ENCODE measurements at regions not wholly inside any gene's neighbourhood (a gene's known extent, or its start where the extent isn't known, plus 50 kb on each side); places are given as distances from the start of the nearest gene placed in this dataset.
"Not testable (repeated sequence)": the region's sequence is repeated elsewhere in the genome, so short reads cannot be mapped to it uniquely, and the experiment has no call there.

DNA sequence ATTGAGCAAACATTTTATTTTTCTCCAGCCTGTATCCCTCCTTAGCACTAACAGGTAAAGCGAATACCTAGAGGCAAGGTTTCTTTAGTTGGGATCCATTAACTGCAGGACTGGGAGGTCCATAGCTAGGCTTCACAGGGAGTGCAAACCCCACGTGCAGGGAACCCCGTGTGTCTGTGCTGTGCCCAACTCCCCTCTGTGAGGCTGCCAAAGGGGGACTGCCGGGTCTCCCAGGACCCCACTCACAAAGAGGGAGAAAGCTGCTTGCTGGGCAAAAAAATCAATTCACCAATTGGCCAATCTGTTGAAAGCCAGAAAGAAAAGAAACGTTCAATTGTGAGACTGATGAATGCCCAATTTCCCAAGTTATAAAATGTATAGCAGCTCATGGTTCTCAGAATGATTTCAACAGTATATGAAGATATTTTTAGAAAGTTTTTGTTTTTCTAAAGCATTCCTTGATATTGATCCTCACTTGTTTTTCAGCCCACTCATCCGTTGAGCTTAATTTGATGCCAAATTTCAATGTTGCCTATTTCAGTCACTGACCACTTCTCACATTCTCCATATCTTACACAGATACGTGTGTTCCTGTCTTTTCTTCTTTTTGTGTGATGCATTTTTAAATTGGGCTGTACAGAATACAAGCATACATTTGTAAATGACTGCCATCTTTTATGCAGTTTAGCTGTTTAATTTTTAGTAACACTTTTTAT lies 202.7 kb upstream of the PRSS58 start:
- no peak for DNase-seq

DNA sequence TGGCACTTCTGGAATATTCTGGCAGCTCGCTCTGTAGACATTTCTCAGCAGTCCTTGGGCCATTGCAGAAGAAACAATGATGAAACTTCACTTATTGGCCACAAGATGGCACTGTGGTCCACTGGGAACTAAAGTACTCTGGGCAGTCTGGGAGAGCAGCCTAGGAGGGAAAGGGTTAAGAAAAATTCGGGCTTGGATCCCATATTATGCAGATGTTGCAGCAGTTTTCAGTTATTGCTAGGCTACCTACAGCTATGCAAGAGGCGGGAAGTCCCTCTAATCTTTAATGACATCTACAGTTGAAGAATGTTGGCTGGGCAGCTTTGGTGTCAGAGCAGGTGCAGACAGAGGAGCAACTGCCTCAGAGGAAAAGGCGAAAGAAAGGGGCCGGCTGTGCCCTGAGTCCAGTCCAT lies 201.7 kb upstream of the PRSS58 start:
- no peak for DNase-seq

DNA sequence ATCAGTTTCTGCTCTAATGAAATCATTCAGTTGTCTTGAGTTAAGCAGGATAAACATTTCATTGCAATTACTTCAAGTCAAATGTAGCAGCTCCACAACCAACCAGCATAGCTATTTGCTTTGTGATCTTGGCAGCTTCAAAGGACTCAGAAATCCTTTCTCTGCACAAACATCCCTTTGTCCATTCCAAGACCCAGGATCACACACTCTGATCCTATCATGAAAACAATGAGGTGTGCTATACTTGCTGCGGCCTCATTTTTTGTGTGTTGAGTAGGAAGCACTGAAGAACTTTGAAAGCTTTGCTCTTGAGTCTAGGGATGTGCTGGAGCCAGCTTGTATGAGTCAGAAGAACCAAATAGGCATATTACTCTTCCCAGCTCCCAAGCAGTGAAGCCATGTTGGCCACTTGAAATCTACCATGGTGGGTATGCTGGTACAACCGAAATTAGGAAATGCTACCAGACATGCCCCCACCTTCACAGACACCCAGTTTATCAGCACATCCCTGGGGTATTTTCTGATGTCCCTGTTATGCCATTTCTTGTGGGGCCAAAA lies 199.4 kb upstream of the PRSS58 start:
- no peak for DNase-seq

DNA sequence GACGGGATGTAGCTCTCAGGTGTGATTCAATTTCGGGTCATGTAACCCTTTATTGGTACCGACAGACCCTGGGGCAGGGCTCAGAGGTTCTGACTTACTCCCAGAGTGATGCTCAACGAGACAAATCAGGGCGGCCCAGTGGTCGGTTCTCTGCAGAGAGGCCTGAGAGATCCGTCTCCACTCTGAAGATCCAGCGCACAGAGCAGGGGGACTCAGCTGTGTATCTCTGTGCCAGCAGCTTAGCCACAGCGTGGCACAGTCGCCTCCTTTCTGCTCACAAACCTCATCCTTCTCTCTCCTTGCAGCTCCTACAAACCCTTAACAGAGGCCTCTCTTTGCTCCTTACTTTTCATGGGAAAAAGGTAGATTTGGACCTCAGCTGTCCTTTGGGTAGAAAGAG lies 197.5 kb upstream of the PRSS58 start:
- no peak for DNase-seq

DNA sequence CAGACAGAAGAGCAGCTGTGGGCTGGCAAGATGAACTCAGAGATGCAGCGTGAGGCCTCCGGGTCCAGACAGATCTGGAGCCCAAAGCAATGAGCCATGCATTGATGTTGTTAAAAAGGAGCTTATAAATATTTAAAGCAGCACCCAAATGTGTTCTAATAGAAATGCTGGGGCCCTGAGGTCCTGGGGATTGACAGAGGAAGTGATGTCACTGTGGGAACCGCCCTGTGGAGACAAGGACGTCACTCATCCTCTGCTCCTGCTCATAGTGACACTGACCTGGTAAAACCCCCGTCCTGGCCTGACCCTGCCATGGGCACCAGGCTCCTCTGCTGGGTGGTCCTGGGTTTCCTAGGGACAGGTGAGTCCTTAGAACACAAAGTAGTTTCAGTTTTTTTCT lies 197.0 kb upstream of the PRSS58 start:
- no peak for DNase-seq

DNA sequence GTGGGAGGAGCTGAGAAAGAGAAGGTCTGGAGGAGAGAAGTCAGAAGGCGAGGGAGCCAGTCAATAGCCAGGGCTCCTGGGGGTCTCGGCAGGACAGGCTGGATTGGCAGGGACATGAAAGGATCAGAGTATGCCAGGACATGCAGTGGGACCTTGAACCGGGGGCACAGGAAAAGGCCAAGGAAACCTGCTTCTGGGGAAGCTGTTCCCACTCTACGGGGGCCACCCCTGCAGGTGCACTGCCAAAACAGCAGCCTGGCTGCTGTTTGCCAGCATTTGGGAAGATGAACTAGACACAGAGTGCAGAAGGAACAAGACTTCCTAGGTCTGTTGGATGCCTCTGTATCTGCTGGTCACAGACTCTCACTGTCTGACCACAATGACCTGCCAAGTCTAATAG lies 194.9 kb upstream of the PRSS58 start:
- DNase-seq, result no peak

DNA sequence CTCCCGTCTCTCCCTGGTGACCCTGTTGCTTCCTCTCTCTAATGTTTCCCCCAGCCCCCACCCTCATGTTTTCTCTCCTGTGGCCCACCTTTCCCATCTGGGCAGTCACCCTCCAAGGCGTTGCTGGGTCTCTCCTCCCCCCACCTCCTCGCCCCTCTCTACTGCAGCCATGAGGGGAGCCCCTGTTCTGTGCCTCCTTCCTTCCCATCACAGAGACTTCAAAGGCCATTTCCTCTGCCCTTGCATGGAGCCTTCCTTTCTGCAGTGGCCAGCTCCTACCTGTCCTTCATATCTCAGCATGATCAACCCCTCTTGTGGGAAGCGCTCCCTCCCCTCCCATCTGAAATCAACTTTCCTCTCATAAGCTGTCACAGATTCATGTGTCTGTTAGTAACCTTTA lies 194.0 kb upstream of the PRSS58 start:
- no peak for DNase-seq

DNA sequence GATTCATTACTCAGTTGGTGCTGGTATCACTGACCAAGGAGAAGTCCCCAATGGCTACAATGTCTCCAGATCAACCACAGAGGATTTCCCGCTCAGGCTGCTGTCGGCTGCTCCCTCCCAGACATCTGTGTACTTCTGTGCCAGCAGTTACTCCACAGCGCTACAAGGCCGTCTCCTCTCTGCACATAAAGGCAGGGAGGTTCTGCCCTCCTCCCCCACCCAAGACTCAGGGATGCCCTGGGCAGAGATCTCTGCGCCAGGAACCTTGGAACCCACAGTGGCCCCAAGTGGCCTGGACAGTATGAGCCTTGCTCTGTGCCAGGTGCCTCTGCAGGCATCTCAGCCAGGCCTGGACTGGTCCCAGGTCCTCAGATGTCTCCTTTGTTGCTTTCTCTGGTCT lies 193.4 kb upstream of the PRSS58 start:
- no peak for DNase-seq

DNA sequence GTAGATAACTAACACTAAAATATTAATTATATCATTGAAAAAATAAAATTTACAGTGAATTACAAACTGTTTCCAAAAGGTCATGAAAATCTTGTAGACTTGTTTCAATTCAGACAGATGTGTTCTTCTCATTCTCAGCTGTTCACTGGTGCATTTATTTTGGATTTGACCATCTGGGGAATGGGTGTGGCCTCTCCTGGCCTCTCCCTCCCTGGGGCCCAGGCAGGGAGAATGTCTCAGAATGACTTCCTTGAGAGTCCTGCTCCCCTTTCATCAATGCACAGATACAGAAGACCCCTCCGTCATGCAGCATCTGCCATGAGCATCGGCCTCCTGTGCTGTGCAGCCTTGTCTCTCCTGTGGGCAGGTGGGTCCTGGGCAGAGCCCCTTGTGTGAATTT lies 192.8 kb upstream of the PRSS58 start:
- DNase-seq, result no peak

DNA sequence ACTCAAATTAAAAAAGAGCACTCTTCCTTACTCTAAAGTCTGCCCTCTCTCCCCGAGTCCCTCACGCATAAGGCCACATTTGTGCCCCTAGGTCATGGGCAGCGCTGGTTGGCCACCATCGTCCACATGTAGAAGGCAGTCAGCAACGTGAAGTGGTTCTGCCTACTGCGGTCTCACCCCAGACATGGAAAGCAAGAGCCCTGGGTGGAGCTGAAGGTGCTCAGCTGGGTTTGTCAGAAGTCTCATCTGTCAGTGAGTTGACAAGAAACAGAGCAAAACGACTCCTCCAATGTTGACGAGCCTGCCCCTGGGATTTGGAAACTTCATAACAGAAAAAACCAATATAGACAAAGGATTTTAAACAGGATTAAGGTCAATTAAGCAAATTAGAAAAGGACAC lies 192.3 kb upstream of the PRSS58 start:
- no peak for DNase-seq

DNA sequence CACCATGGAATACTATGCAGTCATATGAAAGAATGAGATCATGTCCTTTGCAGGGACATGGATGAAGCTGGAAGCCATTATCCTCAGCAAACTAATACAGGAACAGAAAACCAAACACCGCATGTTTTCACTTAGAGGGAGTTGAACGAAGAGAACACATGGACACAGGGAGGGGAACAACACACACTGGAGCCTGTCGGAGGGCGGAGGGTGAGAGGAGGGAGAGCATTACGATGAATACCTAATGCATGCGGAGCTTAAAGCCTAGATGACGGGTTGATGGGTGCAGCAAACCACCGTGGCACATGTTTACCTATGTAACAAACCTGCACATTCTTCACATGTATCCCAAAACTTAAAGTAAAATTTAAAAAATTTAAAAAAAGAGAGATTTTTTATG lies 191.0 kb upstream of the PRSS58 start:
- DNase-seq, result not testable (repeated sequence)

DNA sequence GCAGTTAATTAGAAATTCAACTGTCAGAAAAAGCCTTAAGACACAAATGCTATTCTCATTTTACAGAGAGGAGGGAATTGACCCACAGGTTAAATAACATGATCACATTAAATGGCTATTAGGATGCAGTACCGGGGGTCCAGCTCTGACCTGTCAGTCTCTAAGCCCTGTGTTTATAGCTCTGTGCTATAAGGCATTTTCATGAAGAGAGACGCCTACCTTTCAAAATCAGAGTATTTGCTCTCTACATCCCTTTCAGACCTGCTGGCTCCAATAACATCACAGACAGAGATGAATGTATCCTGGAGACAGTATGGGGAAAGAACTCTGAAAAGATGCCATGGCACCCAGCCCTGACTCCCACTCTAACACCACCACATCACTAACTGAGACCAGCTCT lies 189.9 kb upstream of the PRSS58 start:
- no peak for DNase-seq

DNA sequence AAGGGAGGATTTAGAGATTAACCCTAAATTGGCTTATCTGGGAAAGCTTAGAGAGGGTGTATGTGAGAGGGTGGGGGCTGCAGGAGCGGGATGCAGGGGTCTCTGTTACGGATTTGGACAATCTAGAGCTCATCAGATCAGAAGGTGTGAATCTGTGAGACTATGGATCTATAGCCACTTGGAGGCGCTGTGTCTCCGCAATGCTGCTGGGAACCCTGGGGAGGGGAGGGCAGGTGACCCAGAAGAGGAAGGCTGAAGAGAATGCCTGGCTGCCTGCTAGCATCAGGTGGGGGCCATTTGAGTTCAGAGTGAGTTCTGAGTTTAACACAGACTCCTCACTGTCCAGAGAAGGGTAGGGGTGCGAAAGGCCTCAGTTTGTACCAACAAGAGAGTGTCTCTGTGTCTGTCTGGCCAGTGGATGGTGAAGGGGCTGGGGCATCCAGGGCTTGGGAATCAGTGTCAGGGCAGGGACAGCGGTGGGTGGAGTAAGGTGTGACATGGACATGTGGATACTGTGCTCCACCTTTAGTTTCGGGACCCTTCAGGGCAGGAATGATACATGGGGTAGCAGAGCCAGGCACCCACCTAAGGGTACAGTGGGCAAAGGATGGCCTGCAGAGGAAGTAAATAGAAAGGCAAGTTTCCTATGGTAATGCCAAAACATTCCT lies 187.3 kb upstream of the PRSS58 start:
- peak; percentile 34 for DNase-seq

DNA sequence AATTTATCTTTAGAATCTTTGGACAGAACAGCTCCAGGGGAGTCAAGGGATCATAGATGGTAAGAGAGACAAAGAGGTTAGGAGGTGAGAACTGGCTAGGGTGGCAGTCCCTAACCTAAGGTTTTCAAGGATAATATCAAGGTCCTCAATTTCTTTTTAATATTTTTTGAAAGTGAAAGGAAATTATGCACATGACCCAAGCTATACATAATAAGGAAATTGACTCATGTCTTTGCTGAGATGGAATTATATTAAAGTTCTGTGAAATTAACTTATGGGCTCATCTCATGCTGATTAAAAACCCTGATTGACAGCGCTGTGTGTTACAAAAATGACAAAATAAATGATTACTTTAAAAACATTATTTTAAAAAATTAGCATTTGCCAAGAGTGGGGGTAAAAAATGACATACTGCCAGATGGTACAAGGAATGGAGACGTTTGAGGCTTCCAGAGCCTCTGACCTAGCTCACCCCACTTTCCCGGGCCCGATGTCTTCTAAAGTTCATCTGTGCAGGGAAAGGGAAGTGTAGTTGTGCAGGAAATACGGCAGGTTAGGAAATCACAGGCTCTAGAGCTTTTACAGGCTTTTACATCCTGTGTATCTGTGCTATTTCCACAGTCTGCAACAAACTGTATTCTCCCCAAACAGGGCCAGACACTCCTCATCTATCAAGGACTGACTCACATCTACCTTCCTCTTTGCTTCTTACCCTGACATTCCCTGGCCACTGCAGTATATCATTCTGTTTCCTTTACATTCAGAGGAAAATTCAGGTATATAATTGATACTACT lies 185.6 kb upstream of the PRSS58 start:
- no peak for DNase-seq

DNA sequence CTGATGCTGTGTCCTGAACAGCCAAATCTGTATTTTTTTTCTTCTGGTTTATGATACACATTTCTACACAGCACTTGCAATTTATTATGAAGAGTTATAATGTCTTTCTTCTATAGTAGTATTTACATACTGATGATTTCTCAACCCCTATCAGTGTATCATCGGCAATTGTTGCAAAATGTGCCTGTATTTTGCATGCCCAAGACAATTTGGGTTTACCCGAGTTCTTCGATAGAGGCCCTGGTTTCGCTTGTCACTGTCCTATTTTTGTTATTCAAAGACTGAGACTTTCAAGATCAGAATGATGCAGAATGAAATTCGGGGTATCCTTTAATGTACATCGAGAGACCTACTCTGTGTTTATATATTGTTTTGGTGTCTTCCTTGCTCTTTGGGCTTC lies 184.5 kb upstream of the PRSS58 start:
- no peak for DNase-seq

DNA sequence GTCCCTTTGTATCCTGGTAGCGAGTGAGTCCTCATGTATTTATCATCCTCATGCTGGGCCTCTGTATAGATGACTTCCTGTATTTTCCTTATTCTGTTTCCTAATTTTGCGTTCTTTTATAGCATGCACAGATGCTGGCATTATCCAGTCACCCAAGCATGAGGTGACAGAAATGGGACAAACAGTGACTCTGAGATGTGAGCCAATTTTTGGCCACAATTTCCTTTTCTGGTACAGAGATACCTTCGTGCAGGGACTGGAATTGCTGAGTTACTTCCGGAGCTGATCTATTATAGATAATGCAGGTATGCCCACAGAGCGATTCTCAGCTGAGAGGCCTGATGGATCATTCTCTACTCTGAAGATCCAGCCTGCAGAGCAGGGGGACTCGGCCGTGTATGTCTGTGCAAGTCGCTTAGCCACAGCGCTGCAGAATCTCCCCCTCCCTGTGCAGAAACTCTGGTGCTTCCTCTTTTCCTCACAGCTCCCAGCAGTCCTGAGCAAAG lies 183.1 kb upstream of the PRSS58 start:
- no peak for DNase-seq

DNA sequence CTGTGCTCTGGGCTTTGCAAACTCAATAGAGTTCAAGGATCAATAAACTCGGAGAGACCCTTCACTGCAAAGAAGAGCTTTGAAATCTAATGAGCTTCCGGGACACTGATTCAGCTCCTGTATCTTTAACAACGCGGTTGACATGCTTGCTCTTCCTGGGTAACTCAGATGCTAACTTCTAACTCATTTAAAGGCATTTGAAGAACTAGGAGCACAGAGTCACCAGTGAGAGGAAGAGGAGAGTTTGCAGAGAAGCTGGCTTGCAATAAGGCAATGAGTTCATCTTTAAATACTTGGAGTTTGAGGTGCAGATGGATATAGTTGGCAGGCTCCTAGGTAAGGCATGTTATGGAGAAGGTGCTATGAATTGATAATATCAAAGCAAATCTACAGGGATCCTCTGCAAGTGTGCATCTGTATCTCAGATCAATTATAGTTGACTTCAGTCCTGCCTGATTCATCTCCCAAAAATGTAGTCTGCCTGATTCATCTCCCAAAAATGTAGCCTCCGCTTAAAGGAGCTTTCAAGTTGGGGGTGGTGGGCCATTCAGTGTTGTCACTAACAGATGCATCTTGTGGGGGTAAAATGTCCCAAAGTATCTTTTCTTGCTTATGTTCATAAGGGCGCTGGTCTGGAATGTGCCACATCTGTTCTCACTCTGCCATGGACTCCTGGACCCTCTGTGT lies 182.5 kb upstream of the PRSS58 start:
- DNase-seq, result no peak

DNA sequence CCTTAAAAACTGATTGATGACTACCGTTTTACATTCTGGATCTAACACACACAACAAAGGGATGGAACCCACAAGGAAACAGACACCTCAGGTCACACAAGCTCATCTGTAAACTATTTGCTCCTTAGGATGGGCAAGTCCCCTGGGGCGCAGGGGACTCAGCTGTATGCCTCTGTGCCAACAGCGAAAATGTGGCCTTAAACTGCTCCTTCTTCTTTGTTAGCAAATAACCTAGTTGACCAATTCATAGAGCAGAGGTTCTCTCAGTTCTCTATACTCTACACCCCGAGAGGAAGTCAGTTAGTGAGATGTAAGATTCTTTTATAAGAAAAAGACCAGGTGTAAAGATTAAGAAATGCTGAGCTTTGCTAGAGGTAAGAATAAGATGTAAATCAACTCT lies 181.9 kb upstream of the PRSS58 start:
- no peak for DNase-seq

DNA sequence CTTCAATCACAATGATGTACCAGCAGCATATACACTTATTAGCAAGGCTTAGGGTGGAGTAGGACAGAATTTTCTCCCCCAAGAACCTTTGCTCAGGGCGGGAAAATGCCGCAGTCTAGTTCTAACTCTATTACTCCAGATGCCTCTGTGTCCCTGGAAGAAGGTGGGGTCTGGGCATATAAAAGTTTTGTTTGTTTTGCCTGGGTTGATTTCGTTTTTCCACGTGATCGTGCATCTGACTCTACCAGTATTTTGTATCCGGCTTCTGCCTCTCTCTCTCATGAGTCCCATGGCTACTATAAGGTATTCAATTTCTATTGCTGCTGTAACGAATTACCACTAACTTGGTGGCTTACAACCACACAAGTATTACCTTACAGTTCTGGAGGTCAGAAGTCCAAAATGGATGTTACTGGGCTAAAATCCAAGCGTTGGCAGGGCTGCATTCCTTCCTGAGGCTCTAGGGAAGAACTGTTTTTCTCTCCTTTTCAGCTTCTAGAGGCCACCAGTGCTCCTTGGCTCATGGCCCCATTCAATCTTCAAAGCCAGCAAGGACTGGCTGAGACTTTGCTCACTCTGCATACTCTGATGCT lies 181.2 kb upstream of the PRSS58 start:
- no peak for DNase-seq

DNA sequence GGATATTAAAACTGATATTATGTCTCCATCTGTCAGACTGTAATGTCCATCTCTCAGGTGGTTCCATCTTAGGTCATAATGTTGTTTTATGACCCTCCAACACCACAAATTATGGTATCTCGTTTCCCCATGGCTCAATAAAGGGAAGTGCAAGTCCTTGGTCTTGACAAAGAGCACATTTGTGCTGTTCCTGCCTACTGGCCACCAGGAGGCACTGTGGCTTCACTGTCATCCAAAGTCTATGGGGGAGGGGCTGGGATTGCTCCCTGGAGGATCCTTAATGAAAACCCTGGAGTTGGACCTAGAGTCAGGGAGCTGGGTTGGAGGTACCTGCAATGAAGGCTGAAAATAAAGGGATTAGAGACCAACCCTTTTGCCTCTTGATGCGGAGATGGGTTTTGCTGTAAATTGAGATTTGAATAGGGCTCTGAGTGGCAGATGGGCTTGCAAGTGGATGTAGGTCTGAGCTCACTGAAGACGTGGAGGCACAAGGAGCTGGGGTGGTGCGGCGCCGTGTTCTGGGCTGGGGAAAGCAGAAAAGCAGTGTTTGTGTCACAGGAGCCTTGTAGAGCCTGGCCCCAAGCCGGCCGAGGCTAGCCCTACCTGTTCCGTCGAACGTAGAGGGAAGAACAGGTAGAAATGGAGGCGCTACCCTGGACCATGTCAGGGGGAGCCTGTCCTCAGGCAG lies 180.5 kb upstream of the PRSS58 start:
- no peak for DNase-seq

DNA sequence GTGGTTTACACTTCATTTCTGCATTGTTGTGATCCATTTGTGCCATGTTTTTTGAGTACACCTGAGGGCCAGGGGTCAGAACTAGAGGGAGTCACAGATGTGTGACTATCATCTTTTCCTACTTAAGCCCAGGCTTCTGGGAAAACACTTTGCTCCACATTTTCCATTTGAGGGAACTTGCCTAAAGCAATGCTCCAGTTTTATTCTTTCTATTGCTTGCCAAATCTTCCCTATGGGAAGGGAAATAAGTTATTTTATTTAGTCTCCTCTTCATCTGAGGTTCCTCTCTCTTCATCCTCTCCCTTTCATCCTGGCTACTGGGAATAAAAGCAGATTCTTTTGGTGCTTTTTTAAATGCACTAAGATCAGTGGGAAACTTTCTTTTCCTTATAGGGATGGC lies 179.9 kb upstream of the PRSS58 start:
- DNase-seq, result no peak

DNA sequence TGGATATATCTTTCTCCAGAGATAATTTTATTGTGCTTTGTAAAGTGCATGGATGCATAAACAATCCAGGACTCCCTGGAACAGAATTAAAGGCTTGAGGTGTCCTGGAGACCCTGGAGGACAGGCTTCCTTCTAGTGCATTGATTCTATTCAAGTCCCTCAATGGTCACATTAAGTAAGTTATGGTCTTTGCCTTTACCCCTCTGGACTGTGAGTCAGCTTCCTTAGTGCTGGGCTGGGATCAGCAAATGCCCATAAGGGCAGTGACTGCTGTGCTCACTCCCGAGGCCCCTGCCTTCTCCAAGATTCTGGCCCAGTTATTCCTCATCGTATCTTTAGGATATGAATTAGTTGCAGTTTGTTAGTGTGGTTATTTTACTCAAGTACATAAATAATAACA lies 178.7 kb upstream of the PRSS58 start:
- no peak for DNase-seq
